G401.6 (cell line): ENCODE measurements at regions not wholly inside any gene's neighbourhood (a gene's known extent, or its start where the extent isn't known, plus 50 kb on each side); places are given as distances from the start of the nearest gene placed in this dataset.
"Not testable (repeated sequence)": the region's sequence is repeated elsewhere in the genome, so short reads cannot be mapped to it uniquely, and the experiment has no call there.

Source experiments
- FAIRE-seq: peaks from 2 replicates; lab custom pipeline; 2012; peaks lifted over from hg19 to GRCh38; lab: Jason Lieb, UNC

DNA sequence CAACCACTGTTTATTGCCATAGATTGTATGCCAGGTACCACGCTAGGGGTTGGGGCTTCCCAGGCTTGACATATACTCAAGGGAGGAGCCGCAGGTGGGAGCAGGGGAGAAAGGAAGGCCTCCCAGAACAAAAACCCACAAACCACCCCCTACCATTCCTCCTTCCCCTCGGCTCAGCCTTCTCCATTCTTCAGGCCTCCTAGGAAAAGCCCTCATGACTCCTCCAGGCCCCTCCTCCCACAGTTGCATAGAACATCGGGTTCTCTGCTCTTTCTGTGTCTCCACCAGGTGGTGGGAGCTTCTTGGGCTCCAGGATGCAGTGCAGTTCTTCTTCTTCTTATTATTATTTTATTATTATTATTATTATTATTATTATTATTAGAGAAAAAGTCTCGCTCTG lies 80.3 kb downstream of the ZFP36L2 start:
- no peak for FAIRE-seq

DNA sequence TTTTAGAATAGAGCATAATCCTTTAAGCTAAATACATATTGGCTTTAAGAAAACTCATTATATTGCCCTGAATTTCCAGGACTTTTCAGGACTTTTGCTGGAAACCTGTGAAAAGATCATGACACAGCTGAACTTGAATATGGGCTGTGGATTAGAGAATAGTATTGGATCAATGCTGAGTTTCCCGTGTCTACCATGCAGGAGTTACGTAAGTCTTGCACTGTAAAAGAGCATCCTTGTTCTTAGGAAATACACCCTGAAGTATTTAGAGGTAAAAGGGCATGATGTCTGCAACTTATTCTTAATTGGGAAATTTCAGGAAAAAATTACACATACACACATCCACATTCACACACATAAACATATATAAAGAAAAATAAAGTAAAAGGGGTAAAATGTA lies 82.1 kb downstream of the ZFP36L2 start:
- FAIRE-seq: no peak

DNA sequence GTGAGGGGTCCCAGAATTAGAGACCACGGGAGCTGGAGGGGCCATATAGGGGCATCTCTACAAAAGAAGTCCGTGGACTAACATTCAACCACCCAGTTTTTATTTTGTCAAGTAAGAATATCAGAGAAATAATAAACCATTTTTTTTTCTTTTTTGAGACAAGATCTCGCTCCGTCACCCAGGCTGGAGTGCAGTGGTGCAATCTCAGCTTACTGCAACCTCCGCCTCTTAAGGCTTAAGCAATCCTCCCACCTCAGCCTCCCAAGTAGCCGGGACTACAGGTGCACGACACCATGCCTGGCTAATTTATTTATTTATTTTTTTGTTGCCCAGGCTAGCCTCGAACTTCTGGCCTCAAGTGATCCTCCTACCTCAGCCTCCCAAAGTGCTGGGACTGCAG lies 82.7 kb downstream of the ZFP36L2 start:
- FAIRE-seq: no peak

DNA sequence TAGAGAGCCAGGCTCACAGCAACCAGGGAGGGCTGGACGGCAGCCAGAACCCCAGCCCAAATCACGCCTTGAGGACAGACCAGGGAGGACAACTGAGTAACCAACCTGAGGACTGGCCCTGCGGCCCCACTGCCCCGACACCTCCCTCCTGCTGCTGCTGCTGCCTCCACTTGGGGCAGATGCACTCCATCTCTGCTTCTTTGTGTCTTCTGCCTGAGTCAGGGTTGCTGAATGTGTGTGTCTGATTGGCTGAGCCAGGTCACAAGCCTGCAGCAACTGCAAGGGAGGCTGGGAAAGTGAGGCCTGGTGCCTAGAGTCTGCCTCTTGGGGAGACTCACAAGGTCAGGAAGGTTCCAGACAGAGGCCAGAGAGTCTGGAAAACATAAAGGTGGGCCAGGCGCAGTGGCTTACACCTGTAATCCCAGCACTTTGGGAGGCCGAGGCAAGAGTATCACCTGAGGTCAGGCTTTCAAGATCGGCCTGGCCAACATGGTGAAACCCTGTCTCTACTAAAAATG lies 83.4 kb downstream of the ZFP36L2 start:
- FAIRE-seq: no peak

DNA sequence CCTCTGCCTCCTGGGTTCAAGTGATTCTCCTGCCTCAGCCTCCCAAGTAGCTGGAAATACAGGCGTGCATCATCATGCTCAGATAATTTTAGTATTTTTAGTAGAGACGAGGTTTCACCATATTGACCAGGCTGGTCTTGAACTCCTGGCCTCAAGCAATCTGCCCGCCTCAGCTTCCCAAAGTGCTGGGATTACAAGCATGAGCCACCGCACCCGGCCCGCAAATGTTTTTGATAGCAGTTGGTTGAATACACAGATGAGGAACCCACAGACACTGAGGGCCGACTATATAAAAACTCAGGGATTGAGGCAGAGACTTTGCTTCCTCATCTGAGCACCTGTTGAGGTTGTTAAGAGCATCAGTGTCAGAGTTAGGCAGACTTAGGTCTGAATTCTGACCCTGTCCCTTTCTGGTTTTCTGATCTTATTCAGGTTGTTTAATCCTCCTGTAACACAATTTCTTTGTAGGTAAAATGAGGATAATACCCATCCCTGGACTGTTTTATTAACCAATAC lies 84.7 kb downstream of the ZFP36L2 start:
- not testable (repeated sequence) for FAIRE-seq

DNA sequence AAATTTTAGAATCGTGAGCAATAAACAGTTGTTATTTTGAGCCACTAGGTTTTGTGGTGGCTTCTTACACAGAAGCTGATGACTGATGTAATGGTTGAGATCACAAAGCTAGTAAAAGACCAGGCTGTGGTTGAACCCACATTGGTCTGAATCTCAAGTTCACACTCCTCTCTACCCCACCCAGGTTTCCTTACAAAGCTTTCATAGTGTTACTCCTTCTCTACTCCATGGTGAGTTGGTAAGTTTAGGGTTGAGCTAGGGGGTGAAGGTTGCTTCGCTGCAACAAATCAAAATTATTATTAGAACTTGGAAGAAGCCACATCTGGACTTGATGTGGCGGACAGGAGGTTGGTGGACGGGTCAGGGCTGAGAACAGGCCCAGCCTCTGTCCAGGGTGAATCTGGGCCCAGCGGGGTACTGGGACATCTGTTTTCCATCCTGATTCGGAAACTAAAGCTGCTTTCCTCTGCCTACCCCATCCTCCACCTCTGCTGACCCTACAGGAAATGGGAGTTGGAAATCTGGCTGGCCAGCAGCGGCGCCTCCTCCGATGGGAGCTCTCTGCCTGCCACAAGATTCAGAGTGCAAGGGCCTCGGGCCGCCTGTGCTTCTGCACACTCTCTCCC lies 86.3 kb downstream of the ZFP36L2 start:
- no peak for FAIRE-seq

DNA sequence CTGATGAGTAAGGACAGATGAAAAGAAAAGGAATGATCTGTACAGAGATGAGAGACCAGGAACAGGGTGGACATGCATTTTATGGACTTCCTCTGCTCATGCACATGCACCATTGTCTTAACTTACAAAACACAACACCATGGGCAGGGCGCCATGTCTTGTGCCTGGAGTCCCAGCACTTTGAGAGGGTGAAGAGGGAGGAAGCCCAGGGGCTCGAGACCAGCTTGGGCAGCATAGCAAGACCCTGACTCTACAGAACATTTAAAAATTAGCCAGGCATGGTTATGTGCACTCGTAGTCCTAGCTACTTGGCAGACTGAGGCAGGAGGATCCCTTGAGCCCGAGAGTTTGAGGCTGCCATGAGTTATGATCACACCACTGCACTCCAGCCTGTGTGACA lies 86.9 kb downstream of the ZFP36L2 start:
- FAIRE-seq: no peak

DNA sequence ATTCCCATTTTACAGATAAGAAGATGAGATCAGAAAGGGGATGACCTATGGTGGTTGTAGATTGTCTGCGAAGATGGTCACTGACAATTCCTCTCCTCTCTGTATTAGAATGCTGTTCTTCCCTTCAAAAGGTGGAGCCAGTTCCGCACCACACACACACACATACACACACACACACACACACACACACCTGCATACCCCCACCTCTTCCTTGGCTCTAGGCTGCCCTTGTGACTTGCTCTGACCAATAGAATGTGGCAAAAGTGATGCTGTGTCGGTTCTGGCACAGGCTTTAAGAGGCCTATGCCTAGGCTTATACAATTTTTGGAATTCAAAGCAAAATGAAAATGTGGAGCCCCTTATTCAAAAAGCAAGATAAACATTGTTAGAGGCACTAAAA lies 88.0 kb downstream of the ZFP36L2 start:
- no peak for FAIRE-seq

DNA sequence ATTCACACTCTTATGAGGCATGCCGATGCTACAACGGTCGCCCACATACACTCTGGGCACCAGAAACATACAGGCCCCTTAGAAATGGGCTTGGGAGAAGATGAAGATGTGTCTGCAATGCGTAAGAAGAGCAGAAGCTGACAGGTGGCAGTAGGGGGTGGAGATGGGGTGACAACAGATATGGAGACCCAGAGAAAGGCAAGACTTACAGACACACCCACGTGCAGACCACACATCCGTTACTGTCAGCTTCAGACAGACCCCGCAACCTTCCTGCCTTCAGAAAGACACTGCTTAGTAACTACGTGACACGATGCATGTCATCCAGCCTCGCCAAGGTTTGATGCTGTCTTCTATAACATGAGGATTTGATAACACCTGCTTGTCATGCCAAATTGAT lies 89.5 kb downstream of the ZFP36L2 start:
- no peak for FAIRE-seq

DNA sequence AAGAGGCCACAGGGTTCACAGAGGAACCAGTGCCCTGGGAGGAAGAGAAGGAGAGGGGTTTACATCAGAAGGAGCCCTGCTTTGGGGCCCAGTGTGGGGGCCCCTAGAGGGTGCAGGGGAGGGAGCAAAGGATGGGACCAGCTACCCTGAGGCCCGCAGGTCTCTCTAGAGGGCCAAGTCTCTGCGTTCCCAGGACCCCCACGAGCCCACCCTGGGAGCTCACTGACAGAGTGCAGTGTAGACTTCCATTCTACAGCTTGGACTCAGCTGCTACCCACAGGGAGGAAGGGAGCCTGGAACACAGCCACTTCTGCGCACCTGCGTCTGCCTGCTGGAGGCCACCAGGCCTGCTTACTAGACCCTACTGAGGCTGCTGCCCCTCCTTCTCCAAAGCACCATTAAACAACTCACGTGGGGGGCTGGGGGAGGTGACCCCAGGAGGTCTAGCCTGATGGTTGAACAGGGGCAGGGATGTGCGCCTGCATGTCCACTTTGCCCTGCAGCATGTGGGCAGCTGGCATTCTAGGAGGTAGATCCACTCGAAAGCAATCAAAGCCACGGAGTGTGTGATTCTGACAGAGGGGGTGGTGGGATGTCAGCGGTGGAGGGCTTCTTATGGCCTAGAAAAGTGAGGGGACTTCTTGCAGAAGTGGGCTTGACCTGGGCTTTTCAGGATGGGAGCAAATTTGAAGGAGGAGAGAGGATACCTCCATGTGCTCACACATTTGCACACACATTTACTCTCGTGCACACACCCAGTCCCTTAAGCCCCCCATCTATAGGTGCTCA lies 90.2 kb downstream of the ZFP36L2 start:
- FAIRE-seq: no peak

DNA sequence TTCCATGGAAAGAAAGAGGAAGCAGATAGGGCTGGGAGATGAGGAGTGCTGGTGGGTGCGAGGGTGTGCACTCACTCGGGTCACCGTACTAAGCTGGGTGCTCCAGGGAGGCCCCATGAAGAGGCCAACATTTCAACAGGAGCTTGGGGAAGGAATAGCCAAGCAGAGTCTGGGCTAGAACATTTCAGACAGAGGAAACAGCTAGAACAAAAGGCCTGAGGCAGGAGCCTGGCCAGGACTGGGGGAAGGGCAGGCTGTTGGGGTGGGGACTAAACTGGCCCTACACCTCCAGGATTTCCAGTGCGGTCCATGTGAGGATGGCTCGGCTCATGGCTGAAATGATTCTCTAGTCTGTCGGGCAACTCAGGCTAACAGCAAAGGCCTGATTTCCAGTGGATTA lies 90.8 kb downstream of the ZFP36L2 start:
- no peak for FAIRE-seq

DNA sequence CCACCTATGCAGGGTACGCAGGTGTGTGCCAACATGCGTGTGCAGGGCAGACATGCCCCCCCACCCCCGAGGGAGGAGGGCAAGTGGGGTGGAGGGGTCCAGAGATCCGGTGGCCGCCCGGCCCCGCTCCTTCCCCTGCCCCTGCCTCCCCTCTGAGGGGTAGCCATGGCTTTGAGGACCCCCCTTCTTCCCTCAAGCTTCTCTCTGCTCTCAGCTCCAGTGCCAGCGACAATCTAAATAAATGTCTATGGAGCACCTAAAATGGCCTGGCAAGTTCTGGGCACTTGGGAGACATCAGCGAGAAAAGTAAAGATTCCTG lies 91.9 kb downstream of the ZFP36L2 start:
- FAIRE-seq: no peak

DNA sequence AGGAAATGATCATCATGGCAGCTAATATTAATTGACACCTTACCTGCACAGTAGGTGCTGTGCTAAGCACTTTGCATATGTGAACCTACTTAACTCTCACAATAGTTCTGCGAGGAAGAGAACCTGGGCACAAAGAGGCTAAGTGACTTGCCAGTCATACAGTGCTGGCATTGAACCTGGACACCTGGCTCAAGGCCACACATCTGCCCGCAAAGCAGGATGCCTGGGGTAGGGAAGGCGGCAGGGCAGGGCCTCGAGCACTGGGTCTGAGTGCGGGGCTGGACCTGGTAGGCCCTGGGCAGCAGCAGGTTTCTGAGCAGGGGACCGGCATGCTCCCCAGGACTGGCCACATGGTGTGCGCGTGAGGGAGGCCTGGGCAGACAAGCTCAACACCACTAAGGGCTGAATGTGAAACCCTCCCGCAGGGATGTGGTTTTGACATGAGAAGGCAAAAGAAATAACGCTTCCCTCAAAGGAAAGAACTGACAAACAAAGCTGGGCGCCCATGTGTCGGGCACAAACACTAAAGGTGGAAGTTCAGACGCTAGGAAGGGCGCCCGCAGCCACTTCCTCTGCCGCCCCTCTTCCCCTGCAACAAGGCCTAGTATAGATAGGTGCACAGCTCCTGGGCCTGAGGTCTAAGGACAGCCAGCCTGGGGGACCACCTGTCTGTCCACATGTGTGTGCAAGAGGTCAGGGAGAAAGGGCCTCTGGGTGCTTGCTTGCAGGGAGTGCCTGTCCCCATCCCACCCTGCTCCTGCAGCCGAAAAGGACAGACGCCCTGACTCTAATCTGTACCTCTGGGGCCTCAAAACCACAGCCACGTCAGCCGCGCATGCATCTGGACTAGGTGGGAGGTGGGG lies 92.5 kb downstream of the ZFP36L2 start:
- no peak for FAIRE-seq

DNA sequence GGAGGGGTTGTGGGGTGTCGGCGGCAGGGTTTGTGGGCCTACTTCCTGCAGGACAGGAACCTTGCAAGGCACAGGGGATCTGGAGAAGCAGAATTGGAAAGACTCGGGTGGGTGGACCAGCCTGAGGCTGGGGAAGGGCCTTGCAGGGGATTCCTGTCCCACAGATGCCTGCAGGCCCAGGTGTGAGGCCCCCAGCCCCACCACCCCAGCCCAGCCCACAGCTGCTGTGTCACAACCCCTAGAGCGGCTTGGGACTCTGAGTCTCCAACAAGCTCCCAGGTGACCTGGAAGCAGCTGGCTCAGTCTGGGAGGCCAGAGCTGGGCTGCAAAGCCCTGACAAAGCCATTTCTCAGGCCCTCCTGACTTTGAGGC lies 93.1 kb downstream of the ZFP36L2 start:
- no peak for FAIRE-seq

DNA sequence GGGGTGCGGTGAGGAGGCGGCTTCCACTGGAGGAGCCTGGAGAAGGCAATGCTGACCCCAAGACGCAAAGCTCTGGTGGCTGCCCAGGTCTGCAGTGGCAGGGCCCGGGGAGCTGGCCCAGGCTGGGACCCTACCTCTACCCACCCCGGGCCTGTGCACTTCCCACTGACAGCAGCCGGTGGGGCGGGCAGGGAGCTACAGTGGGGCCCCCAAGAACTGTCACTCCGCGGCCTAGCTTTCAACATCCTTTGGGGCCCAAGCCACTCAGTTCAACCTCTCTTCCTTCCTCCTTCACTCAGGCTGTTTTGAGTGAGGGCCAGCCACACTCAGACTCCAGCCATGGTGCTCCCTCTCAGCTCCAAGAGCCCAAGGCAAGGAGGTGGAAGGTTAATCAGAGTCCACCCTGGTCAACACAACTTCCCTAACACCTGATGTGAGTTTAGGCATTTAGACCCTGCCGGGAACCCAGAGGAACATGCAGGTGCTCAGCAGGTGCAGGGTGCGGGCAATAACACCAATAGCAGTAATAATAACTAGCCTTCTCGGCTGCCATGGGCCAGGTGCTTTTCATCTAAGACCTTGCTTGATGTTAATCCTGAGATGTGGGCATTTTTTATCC lies 93.6 kb downstream of the ZFP36L2 start:
- no peak for FAIRE-seq

DNA sequence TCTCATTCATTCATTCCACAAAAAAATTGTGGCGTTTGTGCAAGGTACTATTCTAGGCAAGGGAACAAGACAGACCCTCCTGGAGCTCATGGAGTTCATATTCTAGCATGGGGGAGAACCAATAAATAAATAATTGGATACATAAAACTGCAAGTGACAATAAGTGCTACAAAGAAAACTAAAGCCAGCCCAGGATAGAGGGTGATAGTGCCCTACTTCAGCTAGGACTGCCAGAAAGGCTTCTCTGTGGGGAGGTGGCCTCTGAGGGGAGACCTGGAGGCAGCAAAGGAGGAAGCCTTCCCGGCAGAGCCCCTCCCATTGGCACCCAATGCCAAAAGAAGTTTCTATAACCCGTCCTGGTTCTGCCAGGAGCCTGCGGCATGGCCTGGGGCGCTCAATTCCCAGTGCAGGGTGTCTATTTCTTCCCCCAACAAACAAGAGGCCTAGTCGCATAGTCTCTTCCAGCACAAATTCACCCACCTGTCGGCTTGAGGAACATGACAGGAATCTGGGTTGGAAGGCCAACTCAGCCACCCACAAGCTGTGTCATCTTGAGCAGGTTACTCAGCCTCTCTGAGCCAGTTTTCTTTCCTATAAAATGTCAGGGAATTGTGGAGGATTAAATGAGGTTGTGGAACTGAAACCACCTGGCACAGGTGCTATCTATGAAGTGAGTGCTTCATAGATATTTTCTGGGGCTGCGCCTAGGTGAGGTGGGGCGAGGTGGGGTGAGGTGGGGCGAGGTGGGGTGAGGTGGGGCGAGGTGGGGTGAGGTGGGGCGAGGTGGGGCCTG lies 94.3 kb downstream of the ZFP36L2 start:
- FAIRE-seq: no peak

DNA sequence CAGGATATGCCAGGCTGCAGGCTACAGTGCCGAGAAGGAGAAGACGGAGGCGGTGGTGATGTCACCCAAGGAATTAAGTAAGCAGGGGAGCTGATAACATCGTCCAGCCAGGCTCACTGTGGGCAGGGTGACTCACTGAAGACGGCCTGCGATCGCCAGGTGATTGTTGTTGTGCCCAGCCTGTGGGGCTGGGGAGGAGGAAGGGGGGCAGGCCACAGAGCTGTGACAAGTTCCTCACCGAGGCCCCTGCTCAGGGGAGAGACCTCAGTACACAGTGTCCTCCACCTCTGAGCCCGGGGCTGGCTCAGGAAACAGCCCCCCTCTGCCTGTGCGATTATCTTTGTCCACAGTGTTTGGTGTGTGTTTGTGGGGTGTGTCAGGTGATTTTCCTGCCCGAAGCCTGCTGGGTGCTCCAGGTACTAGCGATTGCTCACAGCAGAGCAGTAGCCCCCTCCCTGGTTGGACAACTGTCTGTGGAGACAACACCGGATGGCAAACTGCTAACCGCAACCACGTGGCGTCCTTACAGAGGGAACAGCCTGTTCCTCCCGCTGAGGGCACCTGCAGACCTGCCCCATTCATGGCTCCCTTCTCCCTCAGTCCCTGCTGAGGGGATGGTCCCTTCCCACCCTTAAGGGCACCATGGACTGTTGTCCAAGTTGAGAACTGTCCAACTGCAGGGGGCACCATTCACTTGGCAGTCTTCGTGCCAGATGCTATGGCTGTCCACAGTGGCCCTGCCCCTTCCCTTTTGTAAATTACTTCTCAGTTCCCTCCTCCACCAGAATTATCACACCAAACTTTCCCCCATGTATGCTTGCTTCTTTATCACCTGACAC lies 95.1 kb downstream of the ZFP36L2 start:
- FAIRE-seq: no peak

DNA sequence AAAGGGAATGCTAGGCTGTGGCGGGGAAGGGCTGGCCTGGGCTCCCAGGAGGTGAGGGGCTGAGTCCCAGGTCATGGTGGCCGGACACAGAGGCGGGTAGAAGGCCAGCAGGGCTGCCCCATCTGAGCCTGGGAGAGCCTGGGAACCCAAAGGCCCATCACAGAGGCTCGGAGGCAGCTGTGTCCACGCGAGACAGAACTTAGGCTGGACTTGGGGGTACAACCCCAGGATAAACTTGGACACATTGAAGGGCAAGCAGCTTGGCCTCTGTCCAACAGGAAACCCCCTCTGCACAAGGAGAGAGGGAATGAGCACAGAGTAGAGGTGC lies 95.9 kb downstream of the ZFP36L2 start:
- no peak for FAIRE-seq

DNA sequence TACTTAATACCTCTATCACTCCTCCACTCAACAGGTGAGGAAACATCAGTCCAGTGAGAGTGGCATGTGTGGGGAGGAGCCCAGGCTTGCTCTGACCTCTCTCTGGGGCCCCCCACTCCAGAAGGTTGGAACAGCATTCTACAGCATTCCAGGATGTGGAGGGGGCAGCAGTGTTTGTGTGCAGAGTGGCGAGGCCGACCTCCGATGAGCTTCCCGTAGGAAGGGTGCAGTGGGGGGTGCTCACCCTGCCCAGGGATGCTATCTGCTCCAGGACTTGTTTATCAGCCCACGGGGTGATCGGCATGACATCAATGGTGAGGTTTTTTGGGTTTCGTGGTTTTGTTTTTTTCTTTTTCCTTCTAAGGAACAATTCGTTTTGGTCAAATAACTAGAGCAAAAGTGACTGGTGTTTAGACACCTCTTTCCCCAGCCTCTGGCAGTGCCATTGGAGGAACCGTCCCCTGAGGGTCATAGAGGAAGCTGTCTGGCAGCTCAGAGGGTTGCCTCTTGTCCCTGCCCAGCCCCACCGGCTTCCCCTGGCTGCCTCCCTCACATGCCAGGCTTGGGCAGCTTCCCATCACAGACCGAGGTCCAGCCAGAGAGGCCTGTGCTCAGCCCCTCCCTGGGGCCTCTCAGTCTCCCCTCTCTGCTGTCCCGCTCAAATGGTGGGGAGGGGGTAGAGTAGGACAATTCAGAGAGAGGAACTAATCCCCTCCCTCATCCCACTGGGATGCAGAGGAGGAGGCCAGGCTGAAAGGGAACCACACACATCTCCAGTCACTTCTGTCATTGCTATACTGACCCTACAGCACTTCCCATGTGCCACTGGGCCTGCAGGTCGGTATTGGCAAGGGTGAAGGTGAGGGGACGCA lies 96.5 kb downstream of the ZFP36L2 start:
- no peak for FAIRE-seq

DNA sequence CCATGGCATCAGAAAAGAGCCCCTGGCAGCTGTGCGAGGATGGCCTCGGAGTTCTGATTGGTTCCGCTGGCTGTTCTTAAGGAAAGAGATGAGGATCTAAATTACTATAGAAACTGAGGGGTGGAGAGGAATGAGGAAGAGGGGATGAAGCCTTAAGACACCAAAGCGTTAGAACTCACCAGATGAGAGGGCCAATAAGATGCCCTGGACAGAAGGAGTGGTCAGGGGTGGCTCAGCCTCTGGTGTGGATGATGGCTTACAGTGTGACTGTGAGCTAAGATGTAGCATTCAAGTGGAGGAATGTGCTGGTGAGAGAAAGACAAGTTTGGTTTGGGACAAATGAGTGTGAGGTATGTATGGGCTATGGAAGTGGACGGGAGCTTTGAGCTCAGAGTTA lies 97.8 kb downstream of the ZFP36L2 start:
- FAIRE-seq: no peak
